HL-60 (cell line): ENCODE measurements at regions not wholly inside any gene's neighbourhood (a gene's known extent, or its start where the extent isn't known, plus 50 kb on each side); places are given as distances from the start of the nearest gene placed in this dataset.

Source experiments
- DNase-seq, 2 experiments: peaks; one replicate each; pipeline ENCODE4 v3.0.0-alpha.2; 2010 to 2020; ENCODE audit warnings: low read depth in 1 of 2, low spot score in 1 of 2
- H3K27ac ChIP-seq: fragments of 250-450 bp; sonication (Bioruptor Pico); replicated peaks from 2 replicates; pipeline ENCODE4 v1.5.1; 2020; ENCODE audit warnings: mild to moderate bottlenecking, moderate library complexity
- H3K27me3 ChIP-seq: fragments of 250-450 bp; sonication (Bioruptor Pico); 2 replicates; pipeline ENCODE4 v1.5.1; 2021; ENCODE audit warnings: mild to moderate bottlenecking, moderate library complexity; ENCODE audit not compliant: insufficient read depth, poor library complexity, severe bottlenecking
- H3K4me3 ChIP-seq: replicated peaks from 2 replicates; pipeline ENCODE4 v1.5.1; 2011; ENCODE audit warnings: mild to moderate bottlenecking, control low read depth, low read length; ENCODE audit not compliant: insufficient read depth
- CTCF ChIP-seq: IDR thresholded peaks from one replicate; pipeline ENCODE4 v1.5.1; 2011; ENCODE audit warnings: low read length, control low read depth, inconsistent platforms; ENCODE audit not compliant: insufficient read depth
- GABPA ChIP-seq: IDR thresholded peaks from 2 replicates; pipeline ENCODE4 v1.6.1; 2012; ENCODE audit warnings: low read depth
- POLR2AphosphoS5 ChIP-seq: IDR thresholded peaks from 2 replicates; pipeline ENCODE4 v1.6.1; 2012; ENCODE audit warnings: low read depth
- SPI1 ChIP-seq: IDR thresholded peaks from 2 replicates; pipeline ENCODE4 v1.6.1; 2012; ENCODE audit warnings: low read depth, mild to moderate bottlenecking, borderline replicate concordance
- TF ChIP-seq, protein P1 (sequence below): IDR thresholded peaks from 2 replicates; pipeline ENCODE4 v1.6.1; 2012; ENCODE audit warnings: low read depth; ENCODE audit not compliant: insufficient replicate concordance

- TF ChIP-seq POLR2AphosphoS5 = no peak
- TF ChIP-seq GABPA = no peak
- no peak for TF ChIP-seq SPI1
- TF ChIP-seq CTCF = no peak
- TF ChIP-seq, protein P1, sequence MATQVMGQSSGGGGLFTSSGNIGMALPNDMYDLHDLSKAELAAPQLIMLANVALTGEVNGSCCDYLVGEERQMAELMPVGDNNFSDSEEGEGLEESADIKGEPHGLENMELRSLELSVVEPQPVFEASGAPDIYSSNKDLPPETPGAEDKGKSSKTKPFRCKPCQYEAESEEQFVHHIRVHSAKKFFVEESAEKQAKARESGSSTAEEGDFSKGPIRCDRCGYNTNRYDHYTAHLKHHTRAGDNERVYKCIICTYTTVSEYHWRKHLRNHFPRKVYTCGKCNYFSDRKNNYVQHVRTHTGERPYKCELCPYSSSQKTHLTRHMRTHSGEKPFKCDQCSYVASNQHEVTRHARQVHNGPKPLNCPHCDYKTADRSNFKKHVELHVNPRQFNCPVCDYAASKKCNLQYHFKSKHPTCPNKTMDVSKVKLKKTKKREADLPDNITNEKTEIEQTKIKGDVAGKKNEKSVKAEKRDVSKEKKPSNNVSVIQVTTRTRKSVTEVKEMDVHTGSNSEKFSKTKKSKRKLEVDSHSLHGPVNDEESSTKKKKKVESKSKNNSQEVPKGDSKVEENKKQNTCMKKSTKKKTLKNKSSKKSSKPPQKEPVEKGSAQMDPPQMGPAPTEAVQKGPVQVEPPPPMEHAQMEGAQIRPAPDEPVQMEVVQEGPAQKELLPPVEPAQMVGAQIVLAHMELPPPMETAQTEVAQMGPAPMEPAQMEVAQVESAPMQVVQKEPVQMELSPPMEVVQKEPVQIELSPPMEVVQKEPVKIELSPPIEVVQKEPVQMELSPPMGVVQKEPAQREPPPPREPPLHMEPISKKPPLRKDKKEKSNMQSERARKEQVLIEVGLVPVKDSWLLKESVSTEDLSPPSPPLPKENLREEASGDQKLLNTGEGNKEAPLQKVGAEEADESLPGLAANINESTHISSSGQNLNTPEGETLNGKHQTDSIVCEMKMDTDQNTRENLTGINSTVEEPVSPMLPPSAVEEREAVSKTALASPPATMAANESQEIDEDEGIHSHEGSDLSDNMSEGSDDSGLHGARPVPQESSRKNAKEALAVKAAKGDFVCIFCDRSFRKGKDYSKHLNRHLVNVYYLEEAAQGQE = no peak
- no peak for DNase-seq
- H3K27me3 ChIP-seq = no peaks in the 10 kb centered on the region
- H3K27ac ChIP-seq = no peak overlapping the region
- H3K4me3 ChIP-seq = no peak overlapping the region
These were observed 110.0 kb upstream of the PAX6 start for GRCh38 chr11:31921081-31921480.

DNA sequence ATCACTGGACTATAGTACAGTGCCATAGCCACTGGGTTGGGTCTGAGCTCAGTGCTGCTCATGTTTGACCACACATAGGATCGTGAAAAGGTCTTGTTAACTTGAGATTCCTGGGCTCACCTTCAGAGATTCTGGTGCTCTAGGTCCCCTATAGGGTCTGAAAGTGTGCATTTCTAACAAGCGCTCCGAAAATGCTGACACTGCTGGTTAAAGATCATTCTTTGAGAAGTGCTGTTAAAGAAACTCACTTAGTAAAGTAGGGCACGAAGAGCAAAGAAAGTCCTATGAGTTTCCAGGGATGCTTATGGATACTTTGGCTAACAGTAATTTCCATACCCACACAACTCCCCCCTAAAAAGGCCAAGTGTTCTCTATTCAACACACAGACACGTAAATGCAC lies 108.1 kb upstream of the PAX6 start:
- no peaks in the 10 kb centered on the region for H3K27me3 ChIP-seq
- H3K27ac ChIP-seq = no peak overlapping the region
- TF ChIP-seq, protein P1 = no peak
- no peak for TF ChIP-seq POLR2AphosphoS5
- TF ChIP-seq GABPA = no peak
- TF ChIP-seq SPI1 = no peak
- no peak for TF ChIP-seq CTCF
- DNase-seq = no peak
- no peak overlapping the region for H3K4me3 ChIP-seq

DNA sequence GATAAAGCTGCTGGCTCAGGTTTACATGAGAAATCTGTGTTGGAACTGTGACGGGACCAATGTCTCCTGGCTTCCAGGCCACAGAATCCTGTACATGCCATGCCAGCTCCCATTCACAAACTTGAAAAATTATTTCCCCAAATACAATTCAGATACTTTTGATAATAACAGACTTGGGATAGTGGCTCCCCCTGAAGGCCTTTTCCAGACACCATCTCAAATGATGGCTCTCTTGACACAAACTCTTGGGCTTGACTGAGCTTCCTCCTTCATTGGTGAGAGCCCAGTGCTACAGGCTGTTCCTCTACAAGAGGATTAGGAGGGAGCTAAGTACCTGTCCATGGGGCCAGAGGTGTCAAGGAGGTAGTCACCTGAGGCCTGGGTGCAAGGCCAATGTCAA lies 104.7 kb upstream of the PAX6 start:
- no peak overlapping the region for H3K4me3 ChIP-seq
- no peak overlapping the region for H3K27ac ChIP-seq
- no peak for DNase-seq
- no peaks in the 10 kb centered on the region for H3K27me3 ChIP-seq
- no peak for TF ChIP-seq POLR2AphosphoS5
- TF ChIP-seq GABPA = no peak
- no peak for TF ChIP-seq SPI1
- TF ChIP-seq, protein P1 = no peak
- no peak for TF ChIP-seq CTCF
